SW 1271 (cell line): ENCODE measurements at regions not wholly inside any gene's neighbourhood (a gene's known extent, or its start where the extent isn't known, plus 50 kb on each side); places are given as distances from the start of the nearest gene placed in this dataset.

ENCODE experiments used
- DNase-seq, 2 experiments: peaks; one replicate each; lab custom pipeline; 2025; lab: John Stamatoyannopoulos, UW

- DNase-seq, result no peak
Observed at GRCh38 chr9:87818308-87818707, 64.4 kb upstream of the SPATA31E1 start.

GRCh38 chr9:87824216-87824875 lies 58.3 kb upstream of the SPATA31E1 start:
- no peak for DNase-seq

- DNase-seq, result no peak
Observed at GRCh38 chr9:87824886-87825285, 57.8 kb upstream of the SPATA31E1 start.

GRCh38 chr9:87826331-87826730 lies 56.3 kb upstream of the SPATA31E1 start:
- DNase-seq, result no peak

GRCh38 chr9:87827341-87827740 lies 55.3 kb upstream of the SPATA31E1 start:
- DNase-seq, result no peak

- DNase-seq, result no peak
Observed at GRCh38 chr9:87829756-87830155, 52.9 kb upstream of the SPATA31E1 start.

- no peak for DNase-seq
Observed at GRCh38 chr9:87830446-87830845, 52.2 kb upstream of the SPATA31E1 start.

GRCh38 chr9:87831159-87831558 lies 51.5 kb upstream of the SPATA31E1 start:
- no peak for DNase-seq
